Left ventricle myocardium inferior (tissue), 1 donor: ENCODE measurements at regions not wholly inside any gene's neighbourhood (a gene's known extent, or its start where the extent isn't known, plus 50 kb on each side); places are given as distances from the start of the nearest gene placed in this dataset.

Experiments used
- DNase-seq: peaks from one replicate; pipeline ENCODE4 v3.0.0-alpha.2; 2020
- H3K27ac ChIP-seq: fragments of 200-600 bp; replicated peaks from 2 replicates; pipeline ENCODE4 v1.8.0; 2021
- H3K27me3 ChIP-seq: fragments of 200-600 bp; 2 replicates; pipeline ENCODE4 v1.8.0; 2021; ENCODE audit warnings: low read depth
- H3K36me3 ChIP-seq: fragments of 200-600 bp; 2 replicates; pipeline ENCODE4 v1.8.0; 2021
- H3K4me1 ChIP-seq: fragments of 200-600 bp; 2 replicates; pipeline ENCODE4 v1.8.0; 2021
- H3K4me3 ChIP-seq: fragments of 200-600 bp; 2 replicates; pipeline ENCODE4 v1.8.0; 2021; ENCODE audit warnings: mild to moderate bottlenecking, moderate library complexity
- H3K9me3 ChIP-seq: fragments of 200-600 bp; replicated peaks from 2 replicates; pipeline ENCODE4 v1.8.0; 2021
- intact Hi-C: fragments of 100-400 bp; cut with micrococcal nuclease; formaldehyde crosslinking; loops from one replicate; pipeline ENCODE4 v1.11.0; 2022
- TF ChIP-seq, protein P1 (sequence below): fragments of 200-600 bp; IDR thresholded peaks from 2 replicates; pipeline ENCODE4 v1.8.0; 2021; ENCODE audit warnings: antibody characterized with exemption, mild to moderate bottlenecking, borderline replicate concordance
- donor health status: DM: no; HTN: yes; CAD: no; lungs with severe emphysema.

DNA sequence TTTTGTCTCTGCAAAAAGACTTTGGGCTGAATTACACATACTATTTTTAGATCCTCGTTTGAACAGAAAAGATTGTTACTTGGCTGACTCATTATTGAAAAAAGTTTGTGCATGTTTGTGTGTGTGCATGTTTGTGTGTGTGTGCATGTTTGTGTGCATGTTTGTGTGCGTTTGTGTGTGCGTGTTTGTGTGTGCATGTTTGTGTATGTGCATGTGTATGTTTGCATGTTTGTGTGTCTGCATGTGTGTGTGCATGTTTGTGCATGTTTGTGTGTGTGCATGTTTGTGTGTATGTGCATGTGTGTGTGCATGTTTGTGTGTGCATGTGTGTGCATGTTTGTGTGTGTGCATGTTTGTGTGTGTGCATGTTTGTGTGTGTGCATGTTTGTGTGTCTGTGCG is 201.1 kb upstream of the FAT1 start:
- Histone ChIP-seq H3K27ac (no peak overlapping the region), H3K27me3 (no peaks in the 10 kb centered on the region), H3K9me3 (no peaks in the 10 kb centered on the region), H3K4me3 (no peak overlapping the region), H3K4me1 (no peaks in the 10 kb centered on the region), H3K36me3 (no peaks in the 10 kb centered on the region)
- DNase-seq, result no peak
- TF ChIP-seq, protein P1, sequence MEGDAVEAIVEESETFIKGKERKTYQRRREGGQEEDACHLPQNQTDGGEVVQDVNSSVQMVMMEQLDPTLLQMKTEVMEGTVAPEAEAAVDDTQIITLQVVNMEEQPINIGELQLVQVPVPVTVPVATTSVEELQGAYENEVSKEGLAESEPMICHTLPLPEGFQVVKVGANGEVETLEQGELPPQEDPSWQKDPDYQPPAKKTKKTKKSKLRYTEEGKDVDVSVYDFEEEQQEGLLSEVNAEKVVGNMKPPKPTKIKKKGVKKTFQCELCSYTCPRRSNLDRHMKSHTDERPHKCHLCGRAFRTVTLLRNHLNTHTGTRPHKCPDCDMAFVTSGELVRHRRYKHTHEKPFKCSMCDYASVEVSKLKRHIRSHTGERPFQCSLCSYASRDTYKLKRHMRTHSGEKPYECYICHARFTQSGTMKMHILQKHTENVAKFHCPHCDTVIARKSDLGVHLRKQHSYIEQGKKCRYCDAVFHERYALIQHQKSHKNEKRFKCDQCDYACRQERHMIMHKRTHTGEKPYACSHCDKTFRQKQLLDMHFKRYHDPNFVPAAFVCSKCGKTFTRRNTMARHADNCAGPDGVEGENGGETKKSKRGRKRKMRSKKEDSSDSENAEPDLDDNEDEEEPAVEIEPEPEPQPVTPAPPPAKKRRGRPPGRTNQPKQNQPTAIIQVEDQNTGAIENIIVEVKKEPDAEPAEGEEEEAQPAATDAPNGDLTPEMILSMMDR, result no peak
- intact Hi-C loops, result no loop called here

DNA sequence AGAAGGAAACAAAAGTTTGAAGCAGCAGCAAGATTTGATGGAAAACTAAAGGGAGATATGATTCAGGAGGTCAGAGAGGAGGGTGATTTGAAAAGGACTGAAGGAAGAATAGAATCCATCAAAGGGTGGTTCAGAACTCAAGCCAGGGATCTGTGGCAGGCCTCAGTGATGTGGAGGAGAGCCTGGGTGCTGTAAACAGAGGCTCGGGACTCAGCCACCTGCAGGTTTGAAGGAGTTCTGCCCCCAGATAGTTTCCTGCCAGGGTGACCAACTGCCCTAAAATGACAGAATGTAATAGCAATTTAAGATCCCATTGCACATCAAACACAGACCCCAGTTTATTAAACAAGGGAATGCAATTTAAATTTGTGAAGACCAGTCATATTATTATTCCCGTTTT is 204.0 kb upstream of the FAT1 start:
- no peaks in the 10 kb centered on the region for H3K9me3 ChIP-seq
- DNase-seq, result no peak
- intact Hi-C loops, result no loop called here
- no peak overlapping the region for H3K4me3 ChIP-seq
- no peaks in the 10 kb centered on the region for H3K27me3 ChIP-seq
- no peaks in the 10 kb centered on the region for H3K36me3 ChIP-seq
- TF ChIP-seq, protein P1, result no peak
- no peak overlapping the region for H3K27ac ChIP-seq
- H3K4me1 ChIP-seq, result no peaks in the 10 kb centered on the region

DNA sequence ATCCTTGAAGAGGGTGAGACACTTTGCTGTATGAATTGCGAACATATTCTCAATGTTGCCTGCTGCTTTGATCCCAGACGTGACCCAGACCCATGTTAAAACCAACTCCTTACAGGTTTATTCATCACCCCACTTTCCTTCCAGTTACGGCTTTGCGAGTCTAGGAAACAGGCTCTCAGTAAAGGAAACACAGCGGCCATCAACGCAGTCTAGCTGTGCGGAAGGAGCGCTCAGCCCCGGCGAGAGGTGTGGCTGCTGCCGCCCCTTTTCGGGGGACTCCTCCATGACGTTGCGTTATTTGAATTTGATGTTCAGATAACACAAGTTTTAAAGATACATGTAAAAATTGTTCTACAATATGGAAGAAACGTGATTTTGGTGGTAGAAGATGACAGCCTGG is 206.4 kb upstream of the FAT1 start:
- Histone ChIP-seq H3K4me1 (no peaks in the 10 kb centered on the region), H3K27ac (no peak overlapping the region), H3K9me3 (no peaks in the 10 kb centered on the region), H3K27me3 (no peaks in the 10 kb centered on the region), H3K4me3 (no peak overlapping the region), H3K36me3 (no peaks in the 10 kb centered on the region)
- TF ChIP-seq, protein P1, result no peak
- intact Hi-C loops, result no loop called here
- DNase-seq, result no peak

DNA sequence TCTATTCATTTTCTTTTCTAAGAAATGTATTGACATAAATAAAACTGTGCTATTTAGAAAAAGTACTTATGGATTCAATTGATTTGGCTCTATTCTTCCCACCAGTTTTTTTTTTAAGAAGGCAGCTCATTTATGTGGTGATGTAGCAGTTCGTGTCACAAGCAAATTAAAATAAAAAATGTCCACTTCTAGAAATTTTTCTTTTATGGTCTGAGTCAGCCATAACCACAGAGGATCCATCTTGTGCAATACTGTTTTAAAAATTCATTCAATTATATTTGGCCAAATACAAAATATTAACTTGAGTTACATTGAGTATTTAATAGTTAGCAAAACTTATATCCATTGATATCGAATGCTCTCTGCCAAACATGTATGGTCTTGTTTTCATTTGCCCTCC is 207.9 kb upstream of the FAT1 start:
- Histone ChIP-seq H3K4me3 (no peak overlapping the region), H3K4me1 (peaks cover 4% of the 10 kb centered on the region), H3K9me3 (no peaks in the 10 kb centered on the region), H3K27ac (no peak overlapping the region), H3K27me3 (no peaks in the 10 kb centered on the region), H3K36me3 (no peaks in the 10 kb centered on the region)
- TF ChIP-seq, protein P1, result no peak
- intact Hi-C loops, result no loop called here
- no peak for DNase-seq

DNA sequence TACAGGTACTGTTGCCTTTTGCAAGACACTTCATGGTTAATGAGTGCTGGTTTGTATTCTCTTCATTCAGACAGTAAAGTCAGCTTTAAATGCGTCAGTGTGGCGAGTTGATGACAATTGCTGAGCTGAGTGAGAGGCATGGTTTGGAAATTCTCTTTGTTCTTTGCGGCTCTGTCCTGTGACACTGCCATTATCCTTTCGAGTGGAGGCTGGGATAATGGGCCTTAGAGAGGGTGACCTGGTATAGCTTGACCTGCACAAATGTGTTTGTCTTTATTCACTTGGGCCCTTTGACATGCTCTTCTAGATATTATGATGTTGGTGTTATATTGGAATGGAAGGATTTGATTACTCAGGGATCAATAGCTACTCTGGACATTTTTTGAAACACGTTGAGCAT is 208.5 kb upstream of the FAT1 start:
- TF ChIP-seq, protein P1, result no peak
- Histone ChIP-seq H3K36me3 (no peaks in the 10 kb centered on the region), H3K4me3 (no peak overlapping the region), H3K9me3 (no peaks in the 10 kb centered on the region), H3K27me3 (no peaks in the 10 kb centered on the region), H3K4me1 (peaks cover 8% of the 10 kb centered on the region), H3K27ac (no peak overlapping the region)
- DNase-seq, result no peak
- intact Hi-C loops, result no loop called here

DNA sequence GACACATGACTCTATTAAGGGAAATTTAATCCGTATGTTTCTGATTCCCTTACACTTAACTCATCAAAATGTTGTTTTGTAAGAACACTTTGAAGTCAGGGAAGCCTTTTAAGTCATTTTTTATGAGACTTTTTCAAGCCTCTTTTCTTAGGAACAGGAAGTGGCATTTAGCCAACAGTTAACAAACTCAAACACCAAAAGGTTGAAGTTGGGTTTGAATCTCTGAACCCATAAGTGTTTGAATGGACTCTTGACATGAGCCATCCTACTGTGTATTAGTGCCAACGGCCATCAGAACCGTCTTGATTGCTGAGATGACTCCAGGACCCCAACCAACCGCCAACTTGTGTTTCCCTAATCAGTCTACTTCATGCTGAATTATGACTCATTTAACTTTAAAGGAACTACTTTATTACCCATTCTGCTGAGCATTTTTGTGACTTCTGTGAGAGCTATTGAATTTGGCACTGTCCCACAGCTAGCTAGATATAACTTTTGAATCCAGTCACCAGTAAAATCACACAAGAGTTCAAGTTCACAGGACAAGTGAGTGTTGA is 209.1 kb upstream of the FAT1 start:
- TF ChIP-seq, protein P1, result no peak
- H3K4me3 ChIP-seq, result no peak overlapping the region
- no peak for DNase-seq
- no peaks in the 10 kb centered on the region for H3K27me3 ChIP-seq
- H3K9me3 ChIP-seq, result no peaks in the 10 kb centered on the region
- H3K4me1 ChIP-seq, result peaks cover 8% of the 10 kb centered on the region
- intact Hi-C loops, result no loop called here
- no peaks in the 10 kb centered on the region for H3K36me3 ChIP-seq
- no peak overlapping the region for H3K27ac ChIP-seq
